GM12878 (cell line): ENCODE measurements at regions not wholly inside any gene's neighbourhood (a gene's known extent, or its start where the extent isn't known, plus 50 kb on each side); places are given as distances from the start of the nearest gene placed in this dataset.
A peak's percentile ranks its signal among the peaks of the same experiment; 100 is the strongest.

Source experiments
- ATAC-seq: fragments of 200-7000 bp; cut with Tn5 transposase; 3 replicates; pipeline ENCODE4 v1.9.1; 2020; ENCODE audit warnings: mild to moderate bottlenecking, moderate library complexity
- BruUV-seq: library from RNA; stranded (reverse); fragments of 400-500 nt; replicated peaks from 2 replicates; lab custom pipeline; 2021; lab: Mats Ljungman, UMichigan
- CTCF ChIA-PET: fragments of 300-600 bp; sonication (Branson Sonifier 250); formaldehyde crosslinking; extraction: SDS; loops from one replicate; lab custom pipeline; 2021; ENCODE audit warnings: inconsistent platforms; lab: Yijun Ruan, JAX
- POLR2A ChIA-PET: fragments of 350-600 bp; formaldehyde crosslinking; extraction: SDS; loops from one replicate; lab custom pipeline; 2021; ENCODE audit warnings: inconsistent platforms; lab: Charles Lee
- RAD21 ChIA-PET: fragments of 300-600 bp; sonication (Branson Sonifier 250); formaldehyde crosslinking; loops from one replicate; lab custom pipeline; 2023; ENCODE audit warnings: antibody characterized with exemption; ENCODE audit not compliant: unreplicated experiment; lab: Charles Lee
- SMC1A ChIA-PET: fragments of 300-600 bp; sonication (Branson Sonifier 250); formaldehyde crosslinking; loops from one replicate; lab custom pipeline; 2023; ENCODE audit not compliant: unreplicated experiment, uncharacterized antibody; lab: Charles Lee
- DNase-seq: peaks from one replicate; pipeline ENCODE4 v3.0.0-alpha.2; 2011; ENCODE audit warnings: low read depth, low spot score
- FAIRE-seq: peaks from 3 replicates; lab custom pipeline; 2011; peaks lifted over from hg19 to GRCh38; lab: Jason Lieb, UNC
- H2AFZ ChIP-seq: 2 replicates; pipeline ENCODE4 v1.6.0; 2011; ENCODE audit warnings: low read depth, low read length, control low read depth; ENCODE audit not compliant: control insufficient read depth
- H3K27ac ChIP-seq: 2 replicates; pipeline ENCODE4 v1.5.1; 2011; ENCODE audit warnings: control low read depth; ENCODE audit not compliant: control insufficient read depth, insufficient read depth
- H3K27me3 ChIP-seq, 2 experiments: replicated peaks in 1 of 2; 2 replicates each; pipeline versions ENCODE4 v1.6.0 to v1.6.1; 2011; ENCODE audit warnings: low read length in 1 of 2; ENCODE audit not compliant: control insufficient read depth in 2 of 2, insufficient read depth in 2 of 2
- H3K36me3 ChIP-seq, 2 experiments: 2 replicates each; pipeline ENCODE4 v1.5.1; 2011; ENCODE audit warnings: low read length in 1 of 2; ENCODE audit not compliant: control insufficient read depth in 2 of 2, insufficient read depth in 2 of 2
- H3K4me1 ChIP-seq: 2 replicates; pipeline ENCODE4 v1.6.1; 2011; ENCODE audit warnings: mild to moderate bottlenecking, low read length, moderate library complexity, mixed read lengths; ENCODE audit not compliant: control insufficient read depth, insufficient read depth
- H3K4me2 ChIP-seq: 2 replicates; pipeline ENCODE4 v1.6.0; 2011; ENCODE audit warnings: control low read depth; ENCODE audit not compliant: control insufficient read depth, insufficient read depth
- H3K4me3 ChIP-seq: fragments of 200-600 bp; sonication (generic); 2 replicates; pipeline ENCODE4 v1.5.1; 2016
- H3K79me2 ChIP-seq: 2 replicates; pipeline ENCODE4 v1.6.0; 2011; ENCODE audit warnings: low read length; ENCODE audit not compliant: control insufficient read depth, insufficient read depth
- H3K9ac ChIP-seq: 2 replicates; pipeline ENCODE4 v1.8.0; 2011; ENCODE audit warnings: low read length, control low read depth, mixed read lengths; ENCODE audit not compliant: control insufficient read depth, insufficient read depth
- H3K9me3 ChIP-seq: replicated peaks from 3 replicates; pipeline ENCODE4 v1.5.1; 2011; ENCODE audit warnings: mild to moderate bottlenecking, low read length; ENCODE audit not compliant: control insufficient read depth, insufficient read depth
- H4K20me1 ChIP-seq: 2 replicates; pipeline ENCODE4 v1.6.0; 2011; ENCODE audit not compliant: control insufficient read depth, insufficient read depth
- BACH1 ChIP-seq: fragments of 450-650 bp; IDR thresholded peaks from 2 replicates; pipeline ENCODE4 v1.6.1; 2017; ENCODE audit warnings: mild to moderate bottlenecking, borderline replicate concordance
- BHLHE40 ChIP-seq, 2 experiments: fragments of 450-650 bp in 1 of 2; IDR thresholded peaks; 2 replicates each; pipeline ENCODE4 v1.6.1; 2011 to 2017; ENCODE audit warnings: low read depth in 2 of 2, borderline replicate concordance in 1 of 2, improper control_type of control experiment in 1 of 2, low read length in 1 of 2, mild to moderate bottlenecking in 1 of 2
- IKZF1 ChIP-seq: fragments of 450-650 bp; conservative IDR thresholded peaks from 2 replicates; pipeline ENCODE4 v1.6.1; 2017; ENCODE audit warnings: antibody characterized with exemption, mild to moderate bottlenecking
- IRF4 ChIP-seq: IDR thresholded peaks from 2 replicates; pipeline ENCODE4 v1.6.1; 2011; ENCODE audit warnings: low read depth, low read length
- LARP7 ChIP-seq: fragments of 450-650 bp; IDR thresholded peaks from 2 replicates; pipeline ENCODE4 v1.6.1; 2017; ENCODE audit warnings: mild to moderate bottlenecking
- RAD21 ChIP-seq: IDR thresholded peaks from 2 replicates; pipeline ENCODE4 v1.6.1; 2011; ENCODE audit warnings: mild to moderate bottlenecking, low read depth, low read length, moderate library complexity; ENCODE audit not compliant: insufficient read depth
- RAD51 ChIP-seq: fragments of 450-650 bp; IDR thresholded peaks from 2 replicates; pipeline ENCODE4 v1.6.1; 2016; ENCODE audit warnings: moderate library complexity, mild to moderate bottlenecking, inconsistent platforms
- RB1 ChIP-seq: fragments of 450-650 bp; formaldehyde crosslinking; IDR thresholded peaks from 2 replicates; pipeline ENCODE4 v1.6.1; 2017; ENCODE audit warnings: mild to moderate bottlenecking, borderline replicate concordance
- RELA ChIP-seq: fragments of 450-650 bp; IDR thresholded peaks from 2 replicates; pipeline ENCODE4 v1.8.0; 2014; ENCODE audit warnings: borderline replicate concordance; ENCODE audit not compliant: partially characterized antibody
- SMAD1 ChIP-seq: fragments of 450-650 bp; IDR thresholded peaks from 2 replicates; pipeline ENCODE4 v1.6.1; 2018; ENCODE audit warnings: mild to moderate bottlenecking, low read depth; ENCODE audit not compliant: partially characterized antibody
- SMC3 ChIP-seq: IDR thresholded peaks from 2 replicates; pipeline ENCODE4 v1.6.1; 2011; ENCODE audit warnings: low read length, improper control_type of control experiment, borderline replicate concordance
- SP1 ChIP-seq: IDR thresholded peaks from one replicate; pipeline ENCODE4 v1.6.1; 2011; ENCODE audit warnings: low read depth, low read length
- SREBF2 ChIP-seq: IDR thresholded peaks from 2 replicates; pipeline ENCODE4 v1.6.1; 2012; ENCODE audit warnings: mild to moderate bottlenecking, low read length
- TCF12 ChIP-seq: IDR thresholded peaks from 2 replicates; pipeline ENCODE4 v1.6.1; 2011; ENCODE audit warnings: low read depth, mild to moderate bottlenecking, low read length
- YY1 ChIP-seq: IDR thresholded peaks from 2 replicates; pipeline ENCODE4 v1.6.1; 2011; ENCODE audit warnings: low read depth, mild to moderate bottlenecking, low read length
- ZNF274 ChIP-seq: IDR thresholded peaks from one replicate; pipeline ENCODE4 v1.8.0; 2011; ENCODE audit not compliant: insufficient read length, insufficient read depth
- ZZZ3 ChIP-seq: IDR thresholded peaks from 2 replicates; pipeline ENCODE4 v1.6.1; 2011; ENCODE audit warnings: low read depth; ENCODE audit not compliant: control insufficient read depth, insufficient read length
- WGBS: methylation state at CpG from one replicate; pipeline ENCODE4 v1.1.6; 2016; ENCODE audit warnings: low lambda C conversion rate; ENCODE audit not compliant: insufficient replicate concordance, insufficient coverage; ENCODE audit errors: missing lambda C conversion rate; 5-methylcytosine and 5-hydroxymethylcytosine counted together
- in situ Hi-C: fragments of 300-500 bp; cut with MboI; formaldehyde crosslinking; loops from 9 replicates; pipeline ENCODE4 v1.14.3; 2018; ENCODE audit warnings: mixed read lengths
- intact Hi-C: fragments of 100-400 bp; cut with micrococcal nuclease; formaldehyde crosslinking; loops from one replicate; pipeline ENCODE4 v1.14.2; 2022; ENCODE audit not compliant: unreplicated experiment
- TF ChIP-seq, protein P1 (sequence below): IDR thresholded peaks from 2 replicates; pipeline ENCODE4 v1.6.1; 2012; ENCODE audit warnings: low read depth, low read length, improper control_type of control experiment
- TF ChIP-seq, protein P2 (sequence below): IDR thresholded peaks from 2 replicates; pipeline ENCODE4 v1.6.1; 2012; ENCODE audit warnings: mild to moderate bottlenecking, low read depth, low read length
- TF ChIP-seq, protein P3 (sequence below): IDR thresholded peaks from 2 replicates; pipeline ENCODE4 v1.6.1; 2011; ENCODE audit warnings: low read depth, low read length, improper control_type of control experiment, borderline replicate concordance

DNA sequence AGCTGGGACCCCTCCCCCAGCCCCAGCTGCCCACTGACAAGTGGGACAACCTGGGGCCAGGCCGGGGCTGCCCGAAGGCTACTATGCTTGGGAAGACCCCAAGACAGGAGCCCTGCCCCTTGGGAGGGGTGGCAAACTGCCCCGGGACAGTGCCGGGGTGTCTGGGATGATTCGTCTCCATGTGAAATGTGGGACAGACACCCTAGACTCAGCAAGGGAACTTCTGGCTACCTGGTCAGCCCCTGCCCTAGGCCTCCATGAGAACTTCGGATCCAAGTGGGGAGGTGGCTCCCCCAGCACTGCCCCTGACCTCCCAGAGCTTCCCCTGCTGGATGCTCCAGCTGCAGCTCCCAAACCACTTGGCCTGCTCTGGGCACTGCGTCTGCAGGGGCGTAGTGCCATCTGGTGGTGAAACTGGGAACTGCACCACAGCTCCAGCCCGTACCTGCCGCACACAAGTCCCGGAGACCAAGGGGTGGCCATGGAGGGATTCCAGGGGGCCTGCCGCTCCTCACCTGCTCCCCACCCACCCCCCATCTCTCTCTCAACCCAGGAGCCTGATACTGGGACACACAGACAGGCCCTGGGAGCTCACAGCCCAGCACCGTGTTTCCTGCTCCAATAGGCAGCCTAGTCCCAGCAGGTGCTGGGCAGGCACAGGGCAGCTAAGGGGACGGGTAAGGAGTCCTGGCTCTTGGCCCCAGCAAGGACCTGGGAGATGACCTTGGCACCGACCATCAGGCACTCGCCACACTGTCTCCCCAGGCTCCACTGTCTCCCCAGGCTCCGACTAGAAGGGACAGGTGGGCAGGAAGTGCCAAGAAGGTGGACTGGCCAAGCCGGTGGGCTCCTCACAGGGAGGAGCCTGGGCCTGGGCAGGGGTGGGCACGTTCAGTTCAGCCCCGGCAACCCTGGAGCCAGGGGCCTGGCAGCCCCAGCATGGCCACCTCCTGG, 194.1 kb downstream of the IGLL1 start:
- Histone ChIP-seq H3K79me2 (no peaks in the 10 kb centered on the region), H3K9me3 (no peaks in the 10 kb centered on the region), H3K4me3 (no peak overlapping the region), H3K27me3 (no peaks in the 10 kb centered on the region), H2AFZ (no peak overlapping the region), H3K27ac (no peak overlapping the region), H3K4me2 (no peak overlapping the region), H3K4me1 (no peaks in the 10 kb centered on the region), H4K20me1 (no peaks in the 10 kb centered on the region), H3K36me3 (no peaks in the 10 kb centered on the region), H3K9ac (no peak overlapping the region)
- ChIA-PET RAD21 (interaction anchor here (0.6 to 1.8 kb wide), 18 partner anchors 9 to 627 kb away, joined by 3 to 29 read pairs (median 4); partner anchors contain the start of gene BCR), SMC1A (interaction anchor here (0.6 to 2.1 kb wide), 10 partner anchors 10 to 429 kb away, joined by 3 to 20 read pairs (median 4); no protein-coding TSS in a partner anchor), CTCF (interaction anchor here (0.6 to 1.7 kb wide), 32 partner anchors 9 to 1343 kb away, joined by 3 to 28 read pairs (median 4); no protein-coding TSS in a partner anchor), POLR2A (no interaction called here)
- peak; percentile 36 for DNase-seq
- BruUV-seq, result no TSS peak
- FAIRE-seq, result peak; percentile 97
- WGBS, result 20% methylated on average over 20 of the region's 20 CpGs
- in situ Hi-C loops, result loop anchor here (5.0 to 25.0 kb wide), 3 partner anchors 209 to 574 kb away; no protein-coding TSS in a partner anchor
- ATAC-seq, result peak; percentile 97
- intact Hi-C loops, result loop anchor here (1.0 to 2.0 kb wide), 4 partner anchors 71 to 427 kb away; no protein-coding TSS in a partner anchor
- TF ChIP-seq, protein P1, sequence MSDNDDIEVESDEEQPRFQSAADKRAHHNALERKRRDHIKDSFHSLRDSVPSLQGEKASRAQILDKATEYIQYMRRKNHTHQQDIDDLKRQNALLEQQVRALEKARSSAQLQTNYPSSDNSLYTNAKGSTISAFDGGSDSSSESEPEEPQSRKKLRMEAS, result no peak
- TF ChIP-seq YY1 (peak; percentile 51; the same call in 1 of the 2 replicates), RAD21 (peak; percentile 96), ZZZ3 (no peak), RAD51 (no peak), ZNF274 (no peak), SMAD1 (no peak), SP1 (peak; percentile 33), RELA (peak; percentile 48), LARP7 (peak; percentile 48), SREBF2 (no peak), BHLHE40 (IDR thresholded peaks at IDR 0.05; ENCODE audit: borderline replicate concordance in 1 of 2, low read depth in 2 of 2, low read length in 1 of 2) (0 out of 4 replicates have a peak, but pooled peaks of 1 of the 2 experiments have one; percentile 18), SMC3 (peak; percentile 97), TCF12 (no peak), IKZF1 (peak; percentile 56), BACH1 (peak; percentile 28; the same call in 1 of the 2 replicates), IRF4 (no peak), RB1 (peak; percentile 50; the same call in 1 of the 2 replicates)
- TF ChIP-seq, protein P2, sequence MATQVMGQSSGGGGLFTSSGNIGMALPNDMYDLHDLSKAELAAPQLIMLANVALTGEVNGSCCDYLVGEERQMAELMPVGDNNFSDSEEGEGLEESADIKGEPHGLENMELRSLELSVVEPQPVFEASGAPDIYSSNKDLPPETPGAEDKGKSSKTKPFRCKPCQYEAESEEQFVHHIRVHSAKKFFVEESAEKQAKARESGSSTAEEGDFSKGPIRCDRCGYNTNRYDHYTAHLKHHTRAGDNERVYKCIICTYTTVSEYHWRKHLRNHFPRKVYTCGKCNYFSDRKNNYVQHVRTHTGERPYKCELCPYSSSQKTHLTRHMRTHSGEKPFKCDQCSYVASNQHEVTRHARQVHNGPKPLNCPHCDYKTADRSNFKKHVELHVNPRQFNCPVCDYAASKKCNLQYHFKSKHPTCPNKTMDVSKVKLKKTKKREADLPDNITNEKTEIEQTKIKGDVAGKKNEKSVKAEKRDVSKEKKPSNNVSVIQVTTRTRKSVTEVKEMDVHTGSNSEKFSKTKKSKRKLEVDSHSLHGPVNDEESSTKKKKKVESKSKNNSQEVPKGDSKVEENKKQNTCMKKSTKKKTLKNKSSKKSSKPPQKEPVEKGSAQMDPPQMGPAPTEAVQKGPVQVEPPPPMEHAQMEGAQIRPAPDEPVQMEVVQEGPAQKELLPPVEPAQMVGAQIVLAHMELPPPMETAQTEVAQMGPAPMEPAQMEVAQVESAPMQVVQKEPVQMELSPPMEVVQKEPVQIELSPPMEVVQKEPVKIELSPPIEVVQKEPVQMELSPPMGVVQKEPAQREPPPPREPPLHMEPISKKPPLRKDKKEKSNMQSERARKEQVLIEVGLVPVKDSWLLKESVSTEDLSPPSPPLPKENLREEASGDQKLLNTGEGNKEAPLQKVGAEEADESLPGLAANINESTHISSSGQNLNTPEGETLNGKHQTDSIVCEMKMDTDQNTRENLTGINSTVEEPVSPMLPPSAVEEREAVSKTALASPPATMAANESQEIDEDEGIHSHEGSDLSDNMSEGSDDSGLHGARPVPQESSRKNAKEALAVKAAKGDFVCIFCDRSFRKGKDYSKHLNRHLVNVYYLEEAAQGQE, result no peak
- TF ChIP-seq, protein P3, sequence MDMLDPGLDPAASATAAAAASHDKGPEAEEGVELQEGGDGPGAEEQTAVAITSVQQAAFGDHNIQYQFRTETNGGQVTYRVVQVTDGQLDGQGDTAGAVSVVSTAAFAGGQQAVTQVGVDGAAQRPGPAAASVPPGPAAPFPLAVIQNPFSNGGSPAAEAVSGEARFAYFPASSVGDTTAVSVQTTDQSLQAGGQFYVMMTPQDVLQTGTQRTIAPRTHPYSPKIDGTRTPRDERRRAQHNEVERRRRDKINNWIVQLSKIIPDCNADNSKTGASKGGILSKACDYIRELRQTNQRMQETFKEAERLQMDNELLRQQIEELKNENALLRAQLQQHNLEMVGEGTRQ, result no peak
